HCT116 (cell line): ENCODE measurements at regions not wholly inside any gene's neighbourhood (a gene's known extent, or its start where the extent isn't known, plus 50 kb on each side); places are given as distances from the start of the nearest gene placed in this dataset.

Experiments
- CTCF ChIP-seq, 3 experiments: fragments of 200-600 bp in 1 of 3; sonication (generic) in 1 of 3; IDR thresholded peaks in 2 of 3; conservative IDR thresholded peaks in 1 of 3; 2 replicates each; pipeline ENCODE4 v1.5.1; 2012 to 2017; ENCODE audit warnings: low read depth in 2 of 3, low read length in 2 of 3, antibody characterized with exemption in 1 of 3, borderline replicate concordance in 1 of 3, control low read depth in 1 of 3, mild to moderate bottlenecking in 1 of 3, mixed read lengths in 1 of 3, mixed run types in 1 of 3, moderate library complexity in 1 of 3; ENCODE audit not compliant: insufficient read depth in 1 of 3
- EZH2 ChIP-seq: fragments of 200-600 bp; sonication (generic); IDR thresholded peaks from 2 replicates; pipeline ENCODE4 v1.6.1; 2017; ENCODE audit warnings: antibody characterized with exemption, mixed run types
- MAX ChIP-seq: IDR thresholded peaks from 2 replicates; pipeline ENCODE4 v1.6.1; 2012
- POLR2A ChIP-seq: IDR thresholded peaks from 2 replicates; pipeline ENCODE4 v1.7.0; 2011; ENCODE audit warnings: borderline replicate concordance; ENCODE audit not compliant: insufficient read depth, insufficient read length; ENCODE audit errors: extremely low read depth
- SIN3A ChIP-seq: IDR thresholded peaks from 2 replicates; pipeline ENCODE4 v1.6.1; 2012; ENCODE audit warnings: low read depth
- ZNF274 ChIP-seq: fragments of 200-500 bp; sonication (Bioruptor generic); IDR thresholded peaks from 2 replicates; pipeline ENCODE4 v1.6.1; 2014; ENCODE audit warnings: mild to moderate bottlenecking, low read depth, low read length, inconsistent platforms

- TF ChIP-seq ZNF274 (no peak), EZH2 (no peak), CTCF (IDR thresholded peaks at IDR 0.05 in 2 of 3, conservative IDR thresholded peaks at IDR 0.05 in 1 of 3; ENCODE audit: borderline replicate concordance in 1 of 3, insufficient read depth in 1 of 3, low read depth in 2 of 3, low read length in 2 of 3) (no peak), MAX (no peak), SIN3A (no peak), POLR2A (no peak)
These were observed 153.6 kb upstream of the DSEL start for GRCh38 chr18:67670024-67670543.
